Lower leg skin (tissue), 4 donors: ENCODE measurements at regions not wholly inside any gene's neighbourhood (a gene's known extent, or its start where the extent isn't known, plus 50 kb on each side); places are given as distances from the start of the nearest gene placed in this dataset.

ENCODE experiments used
- DNase-seq, 2 donors: peaks; one replicate each; pipeline ENCODE4 v3.0.0-alpha.2; 2019; ENCODE audit warnings: low spot score in 2 of 2
- H3K4me3 ChIP-seq: fragments of 200-600 bp; sonication (generic); 2 replicates; pipeline ENCODE4 v1.5.1; 2017; ENCODE audit warnings: mild to moderate bottlenecking, low read depth; ENCODE audit not compliant: poor library complexity, severe bottlenecking
- POLR2A ChIP-seq, 2 donors: fragments of 450-650 bp; IDR thresholded peaks; one replicate each; pipeline ENCODE4 v1.6.1; 2016 to 2017; ENCODE audit warnings: antibody characterized with exemption in 2 of 2, mild to moderate bottlenecking in 1 of 2, moderate library complexity in 1 of 2
- WGBS, 2 donors: methylation state at CpG; one replicate each; pipeline ENCODE4 v1.1.5; 2018; 5-methylcytosine and 5-hydroxymethylcytosine counted together
- intact Hi-C: fragments of 100-400 bp; cut with DNase I; formaldehyde crosslinking; loops from one replicate; pipeline ENCODE4 v1.15.0; 2023; ENCODE audit warnings: low total_unique reads
- TF ChIP-seq, protein P1 (sequence below), 3 donors: fragments of 450-650 bp; IDR thresholded peaks; one replicate each; pipeline ENCODE4 v1.5.1; 2016; ENCODE audit warnings: antibody characterized with exemption in 3 of 3, mild to moderate bottlenecking in 3 of 3, moderate library complexity in 2 of 3

DNA sequence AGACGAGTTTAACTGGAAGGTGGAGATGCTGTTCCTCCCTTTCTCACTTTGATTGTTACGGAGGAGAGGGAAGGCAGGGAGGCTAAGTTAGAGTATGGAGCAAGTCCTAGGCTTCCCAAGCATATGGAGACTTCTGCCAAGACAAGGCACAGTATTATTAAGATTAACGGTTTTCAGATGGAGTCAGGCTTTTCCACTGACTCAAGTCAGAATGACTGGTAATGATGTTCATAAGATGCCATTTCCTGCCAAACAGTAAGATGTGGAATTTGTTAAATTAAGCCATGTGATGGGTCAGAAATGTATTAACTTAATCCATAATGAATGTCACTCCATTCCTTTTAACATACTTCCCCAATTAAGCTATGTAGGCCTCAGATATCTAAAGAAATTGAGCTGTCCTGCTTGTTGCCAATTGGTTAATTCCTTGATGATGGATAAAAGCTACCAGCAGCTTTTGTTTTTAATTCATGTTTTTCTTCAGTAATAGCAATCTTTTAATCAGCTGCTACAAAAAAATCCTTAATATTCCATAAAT, 383.7 kb downstream of the ZNF521 start:
- intact Hi-C loops: no loop called here
- TF ChIP-seq, protein P1, sequence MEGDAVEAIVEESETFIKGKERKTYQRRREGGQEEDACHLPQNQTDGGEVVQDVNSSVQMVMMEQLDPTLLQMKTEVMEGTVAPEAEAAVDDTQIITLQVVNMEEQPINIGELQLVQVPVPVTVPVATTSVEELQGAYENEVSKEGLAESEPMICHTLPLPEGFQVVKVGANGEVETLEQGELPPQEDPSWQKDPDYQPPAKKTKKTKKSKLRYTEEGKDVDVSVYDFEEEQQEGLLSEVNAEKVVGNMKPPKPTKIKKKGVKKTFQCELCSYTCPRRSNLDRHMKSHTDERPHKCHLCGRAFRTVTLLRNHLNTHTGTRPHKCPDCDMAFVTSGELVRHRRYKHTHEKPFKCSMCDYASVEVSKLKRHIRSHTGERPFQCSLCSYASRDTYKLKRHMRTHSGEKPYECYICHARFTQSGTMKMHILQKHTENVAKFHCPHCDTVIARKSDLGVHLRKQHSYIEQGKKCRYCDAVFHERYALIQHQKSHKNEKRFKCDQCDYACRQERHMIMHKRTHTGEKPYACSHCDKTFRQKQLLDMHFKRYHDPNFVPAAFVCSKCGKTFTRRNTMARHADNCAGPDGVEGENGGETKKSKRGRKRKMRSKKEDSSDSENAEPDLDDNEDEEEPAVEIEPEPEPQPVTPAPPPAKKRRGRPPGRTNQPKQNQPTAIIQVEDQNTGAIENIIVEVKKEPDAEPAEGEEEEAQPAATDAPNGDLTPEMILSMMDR (IDR thresholded peaks at IDR 0.05): no peak
- no peak for TF ChIP-seq POLR2A (IDR thresholded peaks at IDR 0.05)
- WGBS, 2 donors: 62 to 66% methylated on average over 3 of the region's 3 CpGs
- DNase-seq: no peak
- no peak overlapping the region for H3K4me3 ChIP-seq

DNA sequence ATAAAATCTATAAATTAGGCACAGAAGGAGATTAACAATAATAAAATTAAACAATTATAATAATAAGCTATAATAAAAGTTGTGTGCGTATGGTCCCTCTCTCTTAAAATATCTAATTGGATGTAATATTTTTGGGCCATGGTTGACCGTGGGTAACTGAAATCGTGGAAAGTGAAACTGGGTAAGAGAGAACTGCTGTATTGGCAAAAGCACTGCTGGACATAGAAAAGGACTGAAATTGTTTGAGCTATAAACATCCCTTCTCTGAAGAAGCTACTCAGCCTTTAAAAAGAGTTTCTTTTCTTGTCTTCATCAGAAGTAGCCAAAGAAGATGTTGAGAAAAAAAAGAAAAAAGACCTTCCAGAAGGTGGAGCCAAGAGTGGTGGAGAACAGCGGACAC, 379.4 kb downstream of the ZNF521 start:
- intact Hi-C loops: no loop called here
- 92% methylated on average over 4 of the region's 4 CpGs for whole genome bisulfite sequencing, 2 donors

DNA sequence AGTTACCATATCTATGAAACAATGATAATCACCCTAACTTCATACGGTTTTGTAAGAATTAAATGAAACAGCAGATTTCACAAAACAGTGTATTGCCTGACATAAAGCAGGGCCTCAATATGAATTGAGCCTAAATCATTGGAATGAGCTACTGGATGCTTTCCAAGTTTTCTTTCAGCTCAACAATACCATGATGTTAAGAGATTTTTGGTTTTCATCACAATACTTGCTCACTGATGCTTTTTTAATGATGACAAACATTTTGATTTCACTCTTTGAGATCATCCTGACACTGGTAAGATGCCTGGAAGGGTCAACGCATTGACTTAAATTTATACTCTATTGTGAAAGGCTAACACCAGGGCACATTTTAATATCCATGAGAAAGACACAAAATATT, 377.5 kb downstream of the ZNF521 start:
- no peak for TF ChIP-seq POLR2A (IDR thresholded peaks at IDR 0.05)
- TF ChIP-seq, protein P1 (IDR thresholded peaks at IDR 0.05): no peak
- DNase-seq: no peak
- WGBS, 2 donors: 79 to 83% methylated on average over 2 of the region's 2 CpGs
- intact Hi-C loops: no loop called here
- H3K4me3 ChIP-seq: no peak overlapping the region

More for the DNA sequence above, 379.4 kb downstream of the ZNF521 start:
- no peak for DNase-seq
- no peak overlapping the region for H3K4me3 ChIP-seq
- TF ChIP-seq POLR2A (IDR thresholded peaks at IDR 0.05): no peak
- TF ChIP-seq, protein P1 (IDR thresholded peaks at IDR 0.05): no peak

DNA sequence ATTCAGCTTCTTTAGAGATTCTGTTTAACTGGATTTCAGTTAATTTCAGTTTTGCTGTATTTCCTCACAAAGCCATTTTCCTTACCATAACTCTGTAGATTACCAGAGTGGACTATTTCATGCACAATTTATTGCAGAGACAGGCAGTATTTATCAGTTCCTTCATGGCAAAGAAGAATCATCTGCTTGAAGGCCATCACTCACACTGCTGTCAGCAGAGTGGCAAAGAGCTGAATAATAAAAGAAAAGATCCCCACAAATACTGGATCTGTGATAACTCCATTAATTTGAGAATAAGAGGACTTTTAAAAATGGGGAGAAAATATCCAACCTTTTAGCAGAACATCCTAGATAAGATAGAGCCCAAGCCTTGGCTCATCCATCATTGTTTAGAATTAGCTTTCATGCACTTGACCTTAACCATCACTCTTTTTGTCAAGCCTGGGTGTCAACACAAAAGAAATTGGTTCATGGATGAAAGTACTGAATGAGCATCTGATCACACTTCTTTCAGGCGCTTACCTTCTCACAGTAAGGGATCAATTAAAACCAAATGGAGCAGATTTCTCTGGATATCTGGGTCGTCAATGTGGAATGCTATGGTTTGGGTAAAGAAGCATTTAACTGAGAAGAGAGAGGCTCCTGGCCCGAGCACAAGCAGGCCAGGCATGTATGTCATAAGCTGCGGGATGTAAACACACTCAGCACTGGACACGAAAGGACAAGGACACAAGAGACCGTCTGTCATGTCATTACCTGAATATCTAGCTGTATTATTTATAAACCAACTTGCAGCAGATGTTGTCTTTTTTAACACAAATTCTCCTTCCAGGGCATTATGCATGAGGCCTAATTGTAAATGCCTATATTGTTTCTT, 376.2 kb downstream of the ZNF521 start:
- WGBS, 2 donors: 90 to 91% methylated on average over 6 of the region's 6 CpGs

DNA sequence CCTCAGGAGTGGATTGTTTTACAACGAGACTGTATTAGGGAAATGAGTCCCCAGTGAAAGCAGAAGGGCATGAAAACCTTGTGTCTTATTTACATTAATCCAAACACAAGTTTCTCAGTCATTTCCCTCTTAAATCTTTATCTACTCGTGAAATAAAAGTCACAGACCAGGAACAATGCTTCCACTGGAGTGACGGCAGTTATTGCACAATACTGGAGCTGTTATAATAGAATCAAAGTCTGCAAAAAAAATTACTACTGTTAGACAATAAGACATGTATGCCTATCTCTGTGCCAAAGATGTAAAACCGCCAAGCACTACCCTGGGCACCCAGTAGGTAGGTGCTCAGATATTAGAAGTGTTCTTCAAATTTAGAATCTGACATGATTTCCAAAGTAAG, 375.5 kb downstream of the ZNF521 start:
- no peak for DNase-seq
- no peak overlapping the region for H3K4me3 ChIP-seq
- intact Hi-C loops: loop anchor here (5.0 kb wide), 1 partner anchor 1891 kb away; the partner anchor contains the start of gene AQP4
- TF ChIP-seq, protein P1 (IDR thresholded peaks at IDR 0.05): no peak
- WGBS, 2 donors: 65 to 68% methylated on average over 4 of the region's 4 CpGs

More for the DNA sequence above, 376.2 kb downstream of the ZNF521 start:
- DNase-seq: no peak
- intact Hi-C loops: loop anchor here (5.0 kb wide), 1 partner anchor 1892 kb away; the partner anchor contains the start of gene AQP4
- TF ChIP-seq, protein P1 (IDR thresholded peaks at IDR 0.05): no peak
- no peak for TF ChIP-seq POLR2A (IDR thresholded peaks at IDR 0.05)
- no peak overlapping the region for H3K4me3 ChIP-seq
